Mucosa of descending colon (tissue), 3 donors: ENCODE measurements at regions not wholly inside any gene's neighbourhood (a gene's known extent, or its start where the extent isn't known, plus 50 kb on each side); places are given as distances from the start of the nearest gene placed in this dataset.

Experiments used
- ATAC-seq: fragments of 200-7000 bp; cut with Tn5 transposase; one replicate; pipeline ENCODE4 v1.9.1; 2020; ENCODE audit warnings: mild to moderate bottlenecking, moderate library complexity
- DNase-seq, 3 donors: peaks; one replicate each; pipeline ENCODE4 v3.0.0-alpha.2; 2020
- H3K36me3 ChIP-seq: fragments of 200-600 bp; one replicate; pipeline ENCODE4 v1.8.0; 2021; ENCODE audit warnings: low read depth, mild to moderate bottlenecking
- H3K4me1 ChIP-seq: fragments of 200-600 bp; one replicate; pipeline ENCODE4 v1.8.0; 2021; ENCODE audit warnings: low read depth, mild to moderate bottlenecking
- H3K4me3 ChIP-seq: fragments of 200-600 bp; one replicate; pipeline ENCODE4 v1.8.0; 2021; ENCODE audit warnings: mild to moderate bottlenecking
- H3K9me3 ChIP-seq: fragments of 200-600 bp; one replicate; pipeline ENCODE4 v1.8.0; 2021; ENCODE audit warnings: mild to moderate bottlenecking
- intact Hi-C, 2 donors: fragments of 100-400 bp; cut with DNase I in 1 of 2; cut with micrococcal nuclease in 1 of 2; formaldehyde crosslinking; loops; one replicate each; pipeline versions ENCODE4 v1.11.0 to v1.11.1; 2022; cut with DNase I, micrococcal nuclease
- TF ChIP-seq, protein P1 (sequence below): fragments of 200-600 bp; IDR thresholded peaks from one replicate; pipeline ENCODE4 v1.8.0; 2022; ENCODE audit warnings: antibody characterized with exemption, mild to moderate bottlenecking
- donor health status: DM: no; HTN: no; CAD: no; lungs with moderate emphysema.
- donor health status: DM: no; HTN: no; CAD: no.
- donor health status: DM: no; HTN: yes; CAD: no.

DNA sequence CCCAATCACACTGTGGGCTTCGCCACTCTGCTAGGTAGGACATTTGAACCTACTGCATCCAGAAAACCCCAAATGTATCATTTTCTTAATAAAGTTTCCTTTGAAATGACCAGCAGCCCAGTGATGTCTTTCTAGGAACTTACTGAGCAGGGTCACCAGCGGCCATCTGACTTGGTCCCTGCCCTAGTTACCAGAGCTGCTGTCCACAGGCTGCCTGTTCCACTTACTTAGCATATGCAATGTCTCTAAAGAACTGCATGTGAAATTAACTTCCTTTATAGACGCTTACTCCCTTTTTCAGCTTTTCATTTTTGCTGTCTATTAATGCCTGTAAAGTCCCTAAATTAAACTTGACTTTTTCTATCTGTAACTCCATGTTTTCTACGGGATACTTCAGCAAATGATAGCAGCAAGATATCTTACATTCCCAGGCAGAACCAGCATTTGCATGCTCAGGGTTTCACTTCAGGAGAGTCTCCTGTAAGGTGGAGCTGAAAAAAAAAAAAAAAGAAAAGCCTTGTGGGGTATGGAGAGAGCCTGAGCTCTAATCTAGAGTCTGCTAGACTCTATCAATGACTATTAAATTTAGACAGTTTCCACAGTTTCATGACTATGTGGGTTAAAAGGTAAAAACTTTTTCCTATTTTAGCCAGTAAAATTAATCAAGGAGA is 125.0 kb downstream of the FAT3 start:
- DNase-seq, result no peak
- intact Hi-C loops, result no loop called here
- Histone ChIP-seq H3K4me3 (no peak overlapping the region), H3K4me1 (no peaks in the 10 kb centered on the region), H3K36me3 (no peaks in the 10 kb centered on the region), H3K9me3 (no peaks in the 10 kb centered on the region)
- ATAC-seq, result no peak
- TF ChIP-seq, protein P1, sequence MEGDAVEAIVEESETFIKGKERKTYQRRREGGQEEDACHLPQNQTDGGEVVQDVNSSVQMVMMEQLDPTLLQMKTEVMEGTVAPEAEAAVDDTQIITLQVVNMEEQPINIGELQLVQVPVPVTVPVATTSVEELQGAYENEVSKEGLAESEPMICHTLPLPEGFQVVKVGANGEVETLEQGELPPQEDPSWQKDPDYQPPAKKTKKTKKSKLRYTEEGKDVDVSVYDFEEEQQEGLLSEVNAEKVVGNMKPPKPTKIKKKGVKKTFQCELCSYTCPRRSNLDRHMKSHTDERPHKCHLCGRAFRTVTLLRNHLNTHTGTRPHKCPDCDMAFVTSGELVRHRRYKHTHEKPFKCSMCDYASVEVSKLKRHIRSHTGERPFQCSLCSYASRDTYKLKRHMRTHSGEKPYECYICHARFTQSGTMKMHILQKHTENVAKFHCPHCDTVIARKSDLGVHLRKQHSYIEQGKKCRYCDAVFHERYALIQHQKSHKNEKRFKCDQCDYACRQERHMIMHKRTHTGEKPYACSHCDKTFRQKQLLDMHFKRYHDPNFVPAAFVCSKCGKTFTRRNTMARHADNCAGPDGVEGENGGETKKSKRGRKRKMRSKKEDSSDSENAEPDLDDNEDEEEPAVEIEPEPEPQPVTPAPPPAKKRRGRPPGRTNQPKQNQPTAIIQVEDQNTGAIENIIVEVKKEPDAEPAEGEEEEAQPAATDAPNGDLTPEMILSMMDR, result no peak

DNA sequence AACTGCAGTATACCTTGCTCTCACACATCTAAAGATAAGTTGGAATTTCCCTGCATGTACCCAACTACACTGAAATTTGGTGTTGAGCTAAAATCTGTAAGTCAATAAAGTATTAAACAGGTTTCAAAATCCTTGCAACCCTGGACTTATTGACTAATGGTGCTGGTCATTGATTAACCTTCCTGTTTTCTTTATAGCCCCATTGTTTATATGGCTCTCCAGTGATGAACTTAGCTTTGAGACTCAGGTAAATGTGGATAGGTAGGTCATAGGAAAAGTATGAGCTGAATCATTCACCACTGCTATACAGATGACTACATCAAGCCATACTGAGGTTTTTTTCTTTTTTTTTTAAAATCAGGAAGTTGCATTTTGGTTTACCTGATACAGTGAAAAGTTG is 132.7 kb downstream of the FAT3 start:
- intact Hi-C loops, result no loop called here
- no peaks in the 10 kb centered on the region for H3K36me3 ChIP-seq
- ATAC-seq (no peak), DNase-seq (no peak)
- H3K4me1 ChIP-seq, result no peaks in the 10 kb centered on the region
- TF ChIP-seq, protein P1, result no peak
- no peak overlapping the region for H3K4me3 ChIP-seq
- H3K9me3 ChIP-seq, result no peaks in the 10 kb centered on the region

DNA sequence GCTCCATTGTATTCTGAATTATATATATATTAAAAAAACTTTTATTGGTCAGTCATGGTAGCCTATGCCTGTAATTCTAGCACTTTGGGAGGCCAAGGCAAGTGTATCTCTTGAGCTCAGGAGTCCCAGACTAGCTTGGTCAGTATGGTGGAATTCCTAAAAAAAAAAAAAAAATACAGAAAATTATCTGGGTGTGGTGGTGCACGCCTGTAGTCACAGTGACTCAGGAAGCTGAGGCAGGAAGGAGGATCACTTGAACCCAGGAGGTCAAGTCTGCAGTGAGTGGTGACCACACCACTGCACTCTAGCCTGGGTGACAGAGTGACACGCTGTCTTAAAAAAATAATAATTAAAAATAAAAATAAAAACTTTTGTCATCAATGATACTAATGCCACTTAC is 133.2 kb downstream of the FAT3 start:
- intact Hi-C loops, result no loop called here

DNA sequence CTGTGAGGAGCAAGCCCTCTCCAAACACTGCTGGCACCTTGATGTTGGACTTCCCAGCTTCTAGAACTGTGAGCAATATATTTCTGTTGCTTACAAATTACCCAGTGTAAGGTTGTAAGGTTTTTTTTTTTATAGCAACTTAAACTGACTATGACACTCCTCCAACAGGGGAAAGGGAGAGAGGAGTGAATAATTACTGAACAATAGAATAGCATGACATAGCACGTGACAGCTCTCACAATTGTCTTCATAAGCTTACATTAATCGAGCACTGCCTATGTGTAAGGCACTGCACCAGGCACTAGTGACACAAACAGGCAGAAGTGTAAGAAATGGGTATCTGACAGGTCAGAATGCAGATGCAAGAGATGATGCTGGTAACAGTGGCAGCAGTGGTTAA is 136.9 kb downstream of the FAT3 start:
- intact Hi-C loops, result no loop called here
- no peaks in the 10 kb centered on the region for H3K9me3 ChIP-seq
- DNase-seq, result no peak
- no peak overlapping the region for H3K4me3 ChIP-seq
- no peaks in the 10 kb centered on the region for H3K4me1 ChIP-seq
- ATAC-seq, result no peak
- TF ChIP-seq, protein P1, result no peak
- no peaks in the 10 kb centered on the region for H3K36me3 ChIP-seq

More for the DNA sequence above, 133.2 kb downstream of the FAT3 start:
- ATAC-seq (no peak), DNase-seq (no peak)
- TF ChIP-seq, protein P1, result no peak
- Histone ChIP-seq H3K9me3 (no peaks in the 10 kb centered on the region), H3K4me3 (no peak overlapping the region), H3K4me1 (no peaks in the 10 kb centered on the region), H3K36me3 (no peaks in the 10 kb centered on the region)

DNA sequence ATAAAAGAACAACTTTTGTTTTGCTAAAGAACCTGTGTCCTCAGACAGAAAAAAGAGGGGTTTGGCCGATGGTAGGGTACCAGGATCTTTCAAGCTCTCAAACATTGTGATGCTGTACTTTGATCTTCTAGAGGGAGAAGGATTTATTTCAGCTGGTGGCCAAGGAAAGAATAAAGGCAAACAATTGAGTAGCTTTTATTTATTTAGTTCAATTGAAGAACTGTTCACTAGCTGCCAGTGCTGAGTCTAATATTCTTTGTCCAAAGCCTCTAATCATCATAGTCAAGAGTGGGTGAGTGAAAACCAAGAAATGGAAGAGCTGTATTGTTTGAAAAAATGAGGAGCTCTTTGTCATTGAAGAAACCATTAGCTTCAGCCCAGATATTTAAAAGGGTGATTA is 138.4 kb downstream of the FAT3 start:
- intact Hi-C loops, result no loop called here
- Histone ChIP-seq H3K4me1 (no peaks in the 10 kb centered on the region), H3K36me3 (no peaks in the 10 kb centered on the region), H3K9me3 (no peaks in the 10 kb centered on the region), H3K4me3 (no peak overlapping the region)
- TF ChIP-seq, protein P1, result no peak
- no peak for ATAC-seq
- DNase-seq, result no peak

DNA sequence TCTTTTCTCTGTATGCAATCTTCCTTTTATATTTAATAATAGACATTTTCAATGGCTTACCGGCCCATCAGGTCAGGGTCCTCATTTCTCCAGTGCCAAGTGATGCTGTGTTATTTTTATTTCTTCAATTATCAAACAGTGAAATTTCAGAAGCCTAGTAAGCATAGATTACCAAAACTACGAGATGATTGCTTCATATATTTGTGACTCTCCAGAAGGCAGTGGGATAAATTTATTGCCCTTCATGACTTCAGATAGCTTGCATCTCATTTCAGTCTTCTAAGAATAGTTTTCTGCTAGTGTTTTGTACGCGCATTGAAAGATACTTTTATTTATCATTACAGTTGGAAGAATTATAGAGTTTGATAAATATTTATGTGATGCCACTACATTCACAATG is 139.6 kb downstream of the FAT3 start:
- TF ChIP-seq, protein P1, result no peak
- intact Hi-C loops, result no loop called here
- H3K4me3 ChIP-seq, result no peak overlapping the region
- ATAC-seq (no peak), DNase-seq (no peak)
- no peaks in the 10 kb centered on the region for H3K9me3 ChIP-seq
- no peaks in the 10 kb centered on the region for H3K4me1 ChIP-seq
- H3K36me3 ChIP-seq, result no peaks in the 10 kb centered on the region
